ENCODE measurements at regions not wholly inside any gene's neighbourhood (a gene's known extent, or its start where the extent isn't known, plus 50 kb on each side); places are given as distances from the start of the nearest gene placed in this dataset.

GRCh38 chr6:165229216-165229615, 80.2 kb downstream of the C6orf118 start:
- DNase-seq (ENCODE audit: low read depth): no peak

GRCh38 chr6:165227644-165228329, 81.6 kb downstream of the C6orf118 start:
- peak; percentile 91 for DNase-seq (ENCODE audit: low read depth)

GRCh38 chr6:165223736-165224135, 85.7 kb downstream of the C6orf118 start:
- DNase-seq (ENCODE audit: low read depth): no peak

GRCh38 chr6:165223101-165223500, 86.3 kb downstream of the C6orf118 start:
- no peak for DNase-seq (ENCODE audit: low read depth)

- DNase-seq (ENCODE audit: low read depth): no peak
Observed at GRCh38 chr6:165222315-165223025, 86.9 kb downstream of the C6orf118 start.

GRCh38 chr6:165220045-165220444, 89.4 kb downstream of the C6orf118 start:
- no peak for DNase-seq (ENCODE audit: low read depth)

GRCh38 chr6:165219629-165220028, 89.8 kb downstream of the C6orf118 start:
- no peak for DNase-seq (ENCODE audit: low read depth)

- peak; percentile 47 for DNase-seq (ENCODE audit: low read depth)
Observed at GRCh38 chr6:165218829-165219228, 90.6 kb downstream of the C6orf118 start.

- no peak for DNase-seq (ENCODE audit: low read depth)
Observed at GRCh38 chr6:165206798-165207197, 102.6 kb downstream of the C6orf118 start.

GRCh38 chr6:165205632-165206031, 103.8 kb downstream of the C6orf118 start:
- no peak for DNase-seq (ENCODE audit: low read depth)

GRCh38 chr6:165204807-165205545, 104.4 kb downstream of the C6orf118 start:
- DNase-seq (ENCODE audit: low read depth): no peak

GRCh38 chr6:165200178-165200577, 109.2 kb downstream of the C6orf118 start:
- no peak for DNase-seq (ENCODE audit: low read depth)

GRCh38 chr6:165191461-165191860, 117.9 kb downstream of the C6orf118 start:
- no peak for DNase-seq (ENCODE audit: low read depth)

GRCh38 chr6:165186441-165187205, 122.8 kb downstream of the C6orf118 start:
- DNase-seq (ENCODE audit: low read depth): no peak

GRCh38 chr6:165186041-165186440, 123.4 kb downstream of the C6orf118 start:
- no peak for DNase-seq (ENCODE audit: low read depth)

GRCh38 chr6:165184192-165184979, 125.0 kb downstream of the C6orf118 start:
- peak; percentile 30 for DNase-seq (ENCODE audit: low read depth)

- no peak for DNase-seq (ENCODE audit: low read depth)
Observed at GRCh38 chr6:165183496-165184140, 125.8 kb downstream of the C6orf118 start.

GRCh38 chr6:165183071-165183470, 126.3 kb downstream of the C6orf118 start:
- no peak for DNase-seq (ENCODE audit: low read depth)

GRCh38 chr6:165181951-165182414, 127.4 kb downstream of the C6orf118 start:
- peak; percentile 39 for DNase-seq (ENCODE audit: low read depth)

- DNase-seq (ENCODE audit: low read depth): no peak
Observed at GRCh38 chr6:165178056-165178455, 131.3 kb downstream of the C6orf118 start.

- no peak for DNase-seq (ENCODE audit: low read depth)
Observed at GRCh38 chr6:165173484-165173883, 135.9 kb downstream of the C6orf118 start.

Measured in GM04503 (cell line).